LNCaP clone FGC (cell line): ENCODE measurements at regions not wholly inside any gene's neighbourhood (a gene's known extent, or its start where the extent isn't known, plus 50 kb on each side); places are given as distances from the start of the nearest gene placed in this dataset.

ENCODE experiments used
- DNase-seq: peaks from one replicate; pipeline ENCODE4 v3.0.0-alpha.2; 2011; ENCODE audit warnings: low read depth
- H3K4me3 ChIP-seq: 2 replicates; pipeline ENCODE4 v1.5.1; 2011; ENCODE audit warnings: mild to moderate bottlenecking, low read depth, low read length, control low read depth
- CTCF ChIP-seq: IDR thresholded peaks from 2 replicates; pipeline ENCODE4 v1.5.1; 2012; ENCODE audit warnings: mild to moderate bottlenecking; ENCODE audit not compliant: control insufficient read depth, insufficient read depth; ENCODE audit errors: extremely low read depth

- H3K4me3 ChIP-seq, result no peak overlapping the region
- TF ChIP-seq CTCF, result no peak
- DNase-seq, result no peak
These were observed 395.9 kb downstream of the GPAT3 start for GRCh38 chr4:83931659-83932438.

GRCh38 chr4:83929550-83929949, 393.6 kb downstream of the GPAT3 start:
- TF ChIP-seq CTCF, result no peak
- no peak for DNase-seq
- no peak overlapping the region for H3K4me3 ChIP-seq

GRCh38 chr4:83926950-83927349, 391.0 kb downstream of the GPAT3 start:
- DNase-seq, result no peak
- no peak for TF ChIP-seq CTCF
- no peak overlapping the region for H3K4me3 ChIP-seq

GRCh38 chr4:83923341-83923740, 387.4 kb downstream of the GPAT3 start:
- no peak for TF ChIP-seq CTCF

GRCh38 chr4:83922402-83922801, 386.5 kb downstream of the GPAT3 start:
- TF ChIP-seq CTCF, result no peak
- DNase-seq, result no peak
- no peak overlapping the region for H3K4me3 ChIP-seq

More at GRCh38 chr4:83923341-83923740, 387.4 kb downstream of the GPAT3 start:
- no peak overlapping the region for H3K4me3 ChIP-seq
- DNase-seq, result no peak

- TF ChIP-seq CTCF, result no peak
- no peak overlapping the region for H3K4me3 ChIP-seq
- DNase-seq, result no peak
These were observed 385.2 kb downstream of the GPAT3 start for GRCh38 chr4:83921124-83921523.

- H3K4me3 ChIP-seq, result no peak overlapping the region
- no peak for DNase-seq
- TF ChIP-seq CTCF, result no peak
These were observed 384.5 kb downstream of the GPAT3 start for GRCh38 chr4:83920375-83920774.
